ENCODE measurements at regions not wholly inside any gene's neighbourhood (a gene's known extent, or its start where the extent isn't known, plus 50 kb on each side); places are given as distances from the start of the nearest gene placed in this dataset.

- CTCF ChIA-PET = no interaction called here
- no peak for ATAC-seq
Measured at GRCh38 chr21:28455253-28455600, 537.5 kb downstream of the LTN1 start.

GRCh38 chr21:28454564-28455252, 538.0 kb downstream of the LTN1 start:
- H3K36me3 ChIP-seq (ENCODE audit: control insufficient read depth, insufficient read depth, low read length) = no peaks in the 10 kb centered on the region
- H3K9me3 ChIP-seq (ENCODE audit: control insufficient read depth, insufficient read depth, low read depth, low read length) = no peaks in the 10 kb centered on the region
- in situ Hi-C loops (cut with HindIII; ENCODE audit: low pct_unique_long_range_greater_than_20kb, low sequenced_read_pairs) (no loop called here), intact Hi-C loops (cut with micrococcal nuclease; ENCODE audit: unreplicated experiment) (no loop called here)
- H3K4me3 ChIP-seq (ENCODE audit: low read depth in 2 of 2, low read length in 2 of 2) = no peak overlapping the region
- ChIA-PET POLR2A (no interaction called here), CTCF (no interaction called here)
- DNase-seq (ENCODE audit: low read depth, low spot score) (no peak), ATAC-seq (no peak)
- no peaks in the 10 kb centered on the region for H3K4me1 ChIP-seq (ENCODE audit: control insufficient read depth, insufficient read depth, low read length)
- no peaks in the 10 kb centered on the region for H3K27me3 ChIP-seq (ENCODE audit: control insufficient read depth, insufficient read depth, low read length)
- BruUV-seq (replicated peaks) = no TSS peak
- TF ChIP-seq POLR2AphosphoS5 (IDR thresholded peaks at IDR 0.05; ENCODE audit: low read depth, low read length) (no peak), SIN3A (IDR thresholded peaks at IDR 0.05; ENCODE audit: borderline replicate concordance, insufficient read depth, low read depth, low read length) (no peak), REST (IDR thresholded peaks at IDR 0.05; ENCODE audit: insufficient read depth in 1 of 2, low read depth in 2 of 2, low read length in 1 of 2) (no peak), CTCF (IDR thresholded peaks at IDR 0.05) (no peak), TCF7L2 (IDR thresholded peaks at IDR 0.05; ENCODE audit: low read depth, low read length) (no peak)
- no peak overlapping the region for H3K27ac ChIP-seq (ENCODE audit: low read length)

More at GRCh38 chr21:28455253-28455600, 537.5 kb downstream of the LTN1 start:
- POLR2A ChIA-PET = no interaction called here
- Histone ChIP-seq H3K36me3 (ENCODE audit: control insufficient read depth, insufficient read depth, low read length) (no peaks in the 10 kb centered on the region), H3K27ac (ENCODE audit: low read length) (no peak overlapping the region), H3K9me3 (ENCODE audit: control insufficient read depth, insufficient read depth, low read depth, low read length) (no peaks in the 10 kb centered on the region), H3K4me1 (ENCODE audit: control insufficient read depth, insufficient read depth, low read length) (no peaks in the 10 kb centered on the region), H3K27me3 (ENCODE audit: control insufficient read depth, insufficient read depth, low read length) (no peaks in the 10 kb centered on the region), H3K4me3 (ENCODE audit: low read depth in 2 of 2, low read length in 2 of 2) (no peak overlapping the region)
- TF ChIP-seq REST (IDR thresholded peaks at IDR 0.05; ENCODE audit: insufficient read depth in 1 of 2, low read depth in 2 of 2, low read length in 1 of 2) = no peak
- TF ChIP-seq POLR2AphosphoS5 (IDR thresholded peaks at IDR 0.05; ENCODE audit: low read depth, low read length) = no peak
- TF ChIP-seq SIN3A (IDR thresholded peaks at IDR 0.05; ENCODE audit: borderline replicate concordance, insufficient read depth, low read depth, low read length) = no peak
- no peak for TF ChIP-seq TCF7L2 (IDR thresholded peaks at IDR 0.05; ENCODE audit: low read depth, low read length)
- TF ChIP-seq CTCF (IDR thresholded peaks at IDR 0.05) = no peak
- DNase-seq (ENCODE audit: low read depth, low spot score) = no peak
- intact Hi-C loops (cut with micrococcal nuclease; ENCODE audit: unreplicated experiment) (no loop called here), in situ Hi-C loops (cut with HindIII; ENCODE audit: low pct_unique_long_range_greater_than_20kb, low sequenced_read_pairs) (no loop called here)
- no TSS peak for BruUV-seq (replicated peaks)
